ENCODE measurements at regions not wholly inside any gene's neighbourhood (a gene's known extent, or its start where the extent isn't known, plus 50 kb on each side); places are given as distances from the start of the nearest gene placed in this dataset.

GRCh38 chr5:141772281-141772680, 90.3 kb upstream of the ARAP3 start:
- no peaks in the 10 kb centered on the region for H3K36me3 ChIP-seq (ENCODE audit: control insufficient read depth in 2 of 2, extremely low read depth in 1 of 2, insufficient read depth in 1 of 2, low read length in 1 of 2)
- no peaks in the 10 kb centered on the region for H3K9me3 Mint-ChIP-seq
- H3K36me3 Mint-ChIP-seq: no peaks in the 10 kb centered on the region
- H3K27me3 Mint-ChIP-seq: peaks cover 5 to 8% of the 10 kb centered on the region in 2 donors
- no peaks in the 10 kb centered on the region for H3K9me3 ChIP-seq
- no peak overlapping the region for H3K27ac ChIP-seq (ENCODE audit: low read length)
- ChIA-PET CTCF (no interaction called here), POLR2A (no interaction called here)
- ATAC-seq (replicated peaks in 1 of 4) (no peak), DNase-seq (no peak)
- no peak overlapping the region for H3K4me3 Mint-ChIP-seq
- peaks cover 0 to 29% of the 10 kb centered on the region in 2 experiments for H3K27me3 ChIP-seq (replicated peaks in 1 of 2; ENCODE audit: control insufficient read depth in 2 of 2, extremely low read depth in 1 of 2, insufficient read depth in 2 of 2, low read length in 1 of 2)
- no peak overlapping the region for H3K27ac Mint-ChIP-seq
- no peaks in the 10 kb centered on the region for H3K4me1 Mint-ChIP-seq
- no peaks in the 10 kb centered on the region for H3K4me1 ChIP-seq (ENCODE audit: control insufficient read depth in 1 of 2, extremely low read depth in 1 of 2, insufficient read depth in 2 of 2, low read length in 2 of 2)
- no peak overlapping the region for H3K4me3 ChIP-seq (ENCODE audit: control insufficient read depth in 1 of 2, extremely low read depth in 1 of 2, low read length in 1 of 2)
- 67% methylated on average over 9 of the region's 9 CpGs for WGBS (ENCODE audit: insufficient coverage)

DNA sequence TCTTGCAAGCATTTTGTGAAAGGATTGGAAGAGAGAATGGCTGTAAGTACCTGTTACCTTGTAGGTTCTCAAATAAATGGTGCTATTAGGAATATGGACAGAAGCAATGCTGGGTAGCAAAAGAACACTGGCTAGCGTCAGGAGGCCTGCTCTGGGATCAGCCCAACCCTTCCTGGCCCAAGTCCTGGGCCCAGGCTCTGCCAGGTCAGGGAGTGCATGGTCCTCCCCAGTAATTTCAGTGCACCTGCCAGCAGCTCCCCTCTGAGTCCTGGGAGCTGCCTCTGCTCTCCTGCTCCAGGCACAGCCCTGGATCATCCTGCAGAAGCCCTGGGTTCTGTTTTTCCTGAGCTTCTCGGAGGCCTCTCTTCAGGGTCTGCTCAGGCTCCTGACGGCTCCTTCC, 89.5 kb upstream of the ARAP3 start:
- H3K36me3 ChIP-seq (ENCODE audit: control insufficient read depth in 2 of 2, extremely low read depth in 1 of 2, insufficient read depth in 1 of 2, low read length in 1 of 2): no peaks in the 10 kb centered on the region
- H3K27me3 ChIP-seq (replicated peaks in 1 of 2; ENCODE audit: control insufficient read depth in 2 of 2, extremely low read depth in 1 of 2, insufficient read depth in 2 of 2, low read length in 1 of 2): peaks cover 0 to 29% of the 10 kb centered on the region in 2 experiments
- ATAC-seq (replicated peaks in 1 of 4) (no peak), DNase-seq (no peak)
- no peaks in the 10 kb centered on the region for H3K4me1 ChIP-seq (ENCODE audit: control insufficient read depth in 1 of 2, extremely low read depth in 1 of 2, insufficient read depth in 2 of 2, low read length in 2 of 2)
- no peaks in the 10 kb centered on the region for H3K4me1 Mint-ChIP-seq
- 61% methylated on average over 2 of the region's 3 CpGs for WGBS (ENCODE audit: insufficient coverage)
- ChIA-PET CTCF (no interaction called here), POLR2A (no interaction called here)
- no peak overlapping the region for H3K27ac ChIP-seq (ENCODE audit: low read length)
- H3K4me3 ChIP-seq (ENCODE audit: control insufficient read depth in 1 of 2, extremely low read depth in 1 of 2, low read length in 1 of 2): no peak overlapping the region
- H3K36me3 Mint-ChIP-seq: no peaks in the 10 kb centered on the region
- H3K9me3 ChIP-seq: no peaks in the 10 kb centered on the region
- no peaks in the 10 kb centered on the region for H3K9me3 Mint-ChIP-seq
- H3K4me3 Mint-ChIP-seq: no peak overlapping the region
- peaks cover 4 to 5% of the 10 kb centered on the region in 2 donors for H3K27me3 Mint-ChIP-seq
- H3K27ac Mint-ChIP-seq: no peak overlapping the region

DNA sequence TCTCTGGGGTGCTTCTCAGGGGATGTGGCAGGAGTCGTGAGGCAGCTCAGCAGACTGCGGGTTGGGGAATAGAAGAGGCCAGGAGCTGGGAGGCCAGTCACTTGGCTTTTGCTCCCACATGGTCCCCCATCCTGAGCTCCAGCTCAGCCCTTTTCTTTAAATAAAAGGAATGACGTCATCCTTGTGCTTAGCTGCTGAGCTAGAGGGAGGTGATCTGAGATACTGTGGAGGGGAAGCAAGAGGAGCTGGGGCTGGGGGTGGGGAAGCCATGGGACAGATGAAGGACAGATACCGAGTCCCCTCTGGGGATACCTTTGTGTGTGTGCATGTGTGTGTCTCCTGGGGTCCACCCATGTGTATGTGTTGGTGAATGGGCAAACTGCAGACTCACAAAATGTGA, 89.0 kb upstream of the ARAP3 start:
- Histone ChIP-seq H3K27me3 (replicated peaks in 1 of 2; ENCODE audit: control insufficient read depth in 2 of 2, extremely low read depth in 1 of 2, insufficient read depth in 2 of 2, low read length in 1 of 2) (peaks cover 0 to 29% of the 10 kb centered on the region in 2 experiments), H3K9me3 (no peaks in the 10 kb centered on the region), H3K4me1 (ENCODE audit: control insufficient read depth in 1 of 2, extremely low read depth in 1 of 2, insufficient read depth in 2 of 2, low read length in 2 of 2) (no peaks in the 10 kb centered on the region), H3K27ac (ENCODE audit: low read length) (no peak overlapping the region), H3K36me3 (ENCODE audit: control insufficient read depth in 2 of 2, extremely low read depth in 1 of 2, insufficient read depth in 1 of 2, low read length in 1 of 2) (no peaks in the 10 kb centered on the region), H3K4me3 (ENCODE audit: control insufficient read depth in 1 of 2, extremely low read depth in 1 of 2, low read length in 1 of 2) (no peak overlapping the region)
- CTCF ChIA-PET: no interaction called here
- no peak for DNase-seq
- H3K4me1 Mint-ChIP-seq: no peaks in the 10 kb centered on the region
- ATAC-seq (replicated peaks in 1 of 4): no peak
- 55% methylated on average over 1 of the region's 4 CpGs for WGBS (ENCODE audit: insufficient coverage)
- peaks cover 4 to 5% of the 10 kb centered on the region in 2 donors for H3K27me3 Mint-ChIP-seq
- H3K9me3 Mint-ChIP-seq: no peaks in the 10 kb centered on the region
- H3K27ac Mint-ChIP-seq: no peak overlapping the region
- POLR2A ChIA-PET: no interaction called here
- H3K4me3 Mint-ChIP-seq: no peak overlapping the region
- H3K36me3 Mint-ChIP-seq: no peaks in the 10 kb centered on the region

GRCh38 chr5:141769671-141770070, 87.6 kb upstream of the ARAP3 start:
- ChIA-PET CTCF (interaction anchor here in 1 of 2 donors (0.6 kb wide), 1 partner anchor 287 kb away, joined by 5 read pairs; no protein-coding TSS in a partner anchor), POLR2A (interaction anchor here in 1 of 2 donors (0.6 kb wide), 1 partner anchor 71 kb away, joined by 4 read pairs; no protein-coding TSS in a partner anchor)
- no peaks in the 10 kb centered on the region for H3K9me3 ChIP-seq
- DNase-seq: no peak
- no peak overlapping the region for H3K4me3 ChIP-seq (ENCODE audit: control insufficient read depth in 1 of 2, extremely low read depth in 1 of 2, low read length in 1 of 2)
- H3K4me1 ChIP-seq (ENCODE audit: control insufficient read depth in 1 of 2, extremely low read depth in 1 of 2, insufficient read depth in 2 of 2, low read length in 2 of 2): no peaks in the 10 kb centered on the region
- 40% methylated on average over 1 of the region's 3 CpGs for WGBS (ENCODE audit: insufficient coverage)
- no peak overlapping the region for H3K4me3 Mint-ChIP-seq
- peaks cover 5% of the 10 kb centered on the region in 2 donors for H3K27me3 Mint-ChIP-seq
- H3K36me3 ChIP-seq (ENCODE audit: control insufficient read depth in 2 of 2, extremely low read depth in 1 of 2, insufficient read depth in 1 of 2, low read length in 1 of 2): no peaks in the 10 kb centered on the region
- peaks cover 0 to 29% of the 10 kb centered on the region in 2 experiments for H3K27me3 ChIP-seq (replicated peaks in 1 of 2; ENCODE audit: control insufficient read depth in 2 of 2, extremely low read depth in 1 of 2, insufficient read depth in 2 of 2, low read length in 1 of 2)
- H3K4me1 Mint-ChIP-seq: no peaks in the 10 kb centered on the region
- ATAC-seq (replicated peaks in 1 of 4): no peak
- H3K9me3 Mint-ChIP-seq: no peaks in the 10 kb centered on the region
- no peak overlapping the region for H3K27ac Mint-ChIP-seq
- no peaks in the 10 kb centered on the region for H3K36me3 Mint-ChIP-seq
- H3K27ac ChIP-seq (ENCODE audit: low read length): no peak overlapping the region

DNA sequence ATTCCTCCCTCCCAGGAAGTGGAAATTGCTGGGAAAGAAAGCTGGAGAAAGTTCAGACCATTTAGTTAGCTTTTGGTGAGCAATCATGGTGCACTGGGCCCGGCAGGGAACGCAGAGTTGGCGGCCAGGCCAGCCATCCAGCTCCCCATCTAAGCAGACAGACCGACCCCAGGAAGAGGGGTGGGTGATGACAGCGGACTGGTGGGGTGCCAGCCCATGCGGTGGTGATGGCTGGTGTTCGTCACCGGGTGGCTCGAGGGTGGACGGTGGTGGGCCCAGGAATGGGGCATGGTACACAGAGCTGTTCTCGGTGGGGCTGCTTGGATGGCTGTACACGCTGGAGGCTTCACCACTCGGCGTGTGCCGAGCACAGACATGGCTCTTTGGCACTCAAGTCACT, 85.6 kb upstream of the ARAP3 start:
- 91% methylated on average over 15 of the region's 15 CpGs for WGBS (ENCODE audit: insufficient coverage)
- no peaks in the 10 kb centered on the region for H3K4me1 Mint-ChIP-seq
- H3K27ac Mint-ChIP-seq: no peak overlapping the region
- no peaks in the 10 kb centered on the region for H3K4me1 ChIP-seq (ENCODE audit: control insufficient read depth in 1 of 2, extremely low read depth in 1 of 2, insufficient read depth in 2 of 2, low read length in 2 of 2)
- DNase-seq: no peak
- POLR2A ChIA-PET: no interaction called here
- ATAC-seq (replicated peaks in 1 of 4): no peak
- H3K27me3 ChIP-seq (replicated peaks in 1 of 2; ENCODE audit: control insufficient read depth in 2 of 2, extremely low read depth in 1 of 2, insufficient read depth in 2 of 2, low read length in 1 of 2): peaks cover 0 to 28% of the 10 kb centered on the region in 2 experiments
- CTCF ChIA-PET: no interaction called here
- no peak overlapping the region for H3K4me3 Mint-ChIP-seq
- H3K4me3 ChIP-seq (ENCODE audit: control insufficient read depth in 1 of 2, extremely low read depth in 1 of 2, low read length in 1 of 2): no peak overlapping the region
- H3K9me3 Mint-ChIP-seq: no peaks in the 10 kb centered on the region
- no peaks in the 10 kb centered on the region for H3K36me3 Mint-ChIP-seq
- peaks cover 14 to 20% of the 10 kb centered on the region in 2 donors for H3K27me3 Mint-ChIP-seq
- H3K27ac ChIP-seq (ENCODE audit: low read length): no peak overlapping the region
- H3K9me3 ChIP-seq: no peaks in the 10 kb centered on the region
- no peaks in the 10 kb centered on the region for H3K36me3 ChIP-seq (ENCODE audit: control insufficient read depth in 2 of 2, extremely low read depth in 1 of 2, insufficient read depth in 1 of 2, low read length in 1 of 2)

DNA sequence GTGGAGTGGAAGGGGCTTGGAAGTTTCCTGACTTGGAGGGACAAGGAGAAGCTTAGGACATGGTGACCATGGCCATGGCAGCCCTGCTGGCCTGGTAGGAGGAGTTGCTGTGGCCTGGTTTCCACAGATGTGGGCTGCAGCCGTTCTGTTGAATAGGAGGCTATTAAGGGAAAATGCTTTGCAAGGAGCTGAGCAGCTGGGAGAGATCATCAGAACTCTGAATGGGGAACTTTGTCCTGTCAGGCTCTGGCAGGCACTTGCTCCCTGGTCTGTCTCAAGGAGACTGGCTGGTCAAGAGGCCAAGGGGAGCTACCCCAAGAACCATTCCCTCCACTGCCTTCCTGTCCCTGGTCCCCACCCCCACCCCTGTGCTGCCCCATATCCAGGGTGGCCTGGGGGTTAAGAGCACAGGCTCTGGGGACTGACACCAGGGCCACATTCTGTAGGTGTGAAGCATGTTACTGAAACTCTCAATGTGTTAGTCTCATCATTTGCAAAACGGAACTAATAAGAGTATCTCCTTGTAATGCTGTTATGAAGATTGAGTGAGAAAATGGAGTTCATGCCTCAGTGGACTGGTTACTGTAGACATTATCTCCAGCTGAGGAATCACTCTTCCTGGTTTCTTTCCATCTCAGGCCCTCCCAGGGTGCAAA, 84.0 kb upstream of the ARAP3 start:
- H3K4me1 ChIP-seq (ENCODE audit: control insufficient read depth in 1 of 2, extremely low read depth in 1 of 2, insufficient read depth in 2 of 2, low read length in 2 of 2): no peaks in the 10 kb centered on the region
- H3K9me3 ChIP-seq: no peaks in the 10 kb centered on the region
- ChIA-PET CTCF (no interaction called here), POLR2A (interaction anchor here in 1 of 2 donors (0.7 kb wide), 1 partner anchor 1705 kb away, joined by 3 read pairs; no protein-coding TSS in a partner anchor)
- no peak overlapping the region for H3K4me3 ChIP-seq (ENCODE audit: control insufficient read depth in 1 of 2, extremely low read depth in 1 of 2, low read length in 1 of 2)
- Mint-ChIP-seq H3K4me1 (no peaks in the 10 kb centered on the region), H3K27ac (no peak overlapping the region), H3K27me3 (peaks cover 18 to 27% of the 10 kb centered on the region in 2 donors), H3K36me3 (no peaks in the 10 kb centered on the region), H3K9me3 (no peaks in the 10 kb centered on the region), H3K4me3 (no peak overlapping the region)
- DNase-seq: no peak
- no peak overlapping the region for H3K27ac ChIP-seq (ENCODE audit: low read length)
- peaks cover 0 to 41% of the 10 kb centered on the region in 2 experiments for H3K27me3 ChIP-seq (replicated peaks in 1 of 2; ENCODE audit: control insufficient read depth in 2 of 2, extremely low read depth in 1 of 2, insufficient read depth in 2 of 2, low read length in 1 of 2)
- 55% methylated on average over 1 of the region's 2 CpGs for WGBS (ENCODE audit: insufficient coverage)
- H3K36me3 ChIP-seq (ENCODE audit: control insufficient read depth in 2 of 2, extremely low read depth in 1 of 2, insufficient read depth in 1 of 2, low read length in 1 of 2): no peaks in the 10 kb centered on the region
- ATAC-seq (replicated peaks in 1 of 4): no peak
